ENCODE measurements at regions not wholly inside any gene's neighbourhood (a gene's known extent, or its start where the extent isn't known, plus 50 kb on each side); places are given as distances from the start of the nearest gene placed in this dataset.

- no peaks in the 10 kb centered on the region for H3K9me3 ChIP-seq (replicated peaks; ENCODE audit: insufficient read depth, low read length)
- no peaks in the 10 kb centered on the region for H3K36me3 ChIP-seq (replicated peaks; ENCODE audit: insufficient read depth, low read length)
- no peaks in the 10 kb centered on the region for H3K9me2 ChIP-seq (replicated peaks; ENCODE audit: insufficient read depth, low read length)
- no peak for TF ChIP-seq EZH2phosphoT487 (IDR thresholded peaks at IDR 0.05; ENCODE audit: low read length)
- TF ChIP-seq CTCF (IDR thresholded peaks at IDR 0.05; ENCODE audit: low read length), result no peak
- TF ChIP-seq EZH2 (optimal IDR thresholded peaks at IDR 0.05; ENCODE audit: low read depth, low read length), result no peak
- no peaks in the 10 kb centered on the region for H3K79me2 ChIP-seq (ENCODE audit: low read length)
- no peaks in the 10 kb centered on the region for H4K20me1 ChIP-seq (ENCODE audit: insufficient read depth, low read length)
- H3K4me2 ChIP-seq (ENCODE audit: low read depth, low read length), result no peak overlapping the region
- no peak overlapping the region for H3K9ac ChIP-seq (ENCODE audit: low read length)
- H2AFZ ChIP-seq (ENCODE audit: low read length), result no peak overlapping the region
- H3K4me3 ChIP-seq (ENCODE audit: low read length), result no peak overlapping the region
- no peaks in the 10 kb centered on the region for H3K4me1 ChIP-seq (ENCODE audit: low read length)
- no peaks in the 10 kb centered on the region for H3K27me3 ChIP-seq (replicated peaks; ENCODE audit: insufficient read depth, low read length)
- no peak for DNase-seq
- no peaks in the 10 kb centered on the region for H3F3A ChIP-seq (ENCODE audit: insufficient read depth, low read length)
- H3K27ac ChIP-seq (ENCODE audit: low read length), result no peak overlapping the region
These were observed 453.2 kb downstream of the MED10 start for GRCh38 chr5:5925191-5925590.

- no peak overlapping the region for H3K27ac ChIP-seq (ENCODE audit: low read length)
- DNase-seq, result no peak
- no peaks in the 10 kb centered on the region for H3K27me3 ChIP-seq (replicated peaks; ENCODE audit: insufficient read depth, low read length)
- no peaks in the 10 kb centered on the region for H3K9me2 ChIP-seq (replicated peaks; ENCODE audit: insufficient read depth, low read length)
- H3K79me2 ChIP-seq (ENCODE audit: low read length), result no peaks in the 10 kb centered on the region
- no peak for TF ChIP-seq EZH2phosphoT487 (IDR thresholded peaks at IDR 0.05; ENCODE audit: low read length)
- TF ChIP-seq CTCF (IDR thresholded peaks at IDR 0.05; ENCODE audit: low read length), result no peak
- TF ChIP-seq EZH2 (optimal IDR thresholded peaks at IDR 0.05; ENCODE audit: low read depth, low read length), result no peak
- H3K4me2 ChIP-seq (ENCODE audit: low read depth, low read length), result no peak overlapping the region
- no peaks in the 10 kb centered on the region for H3K4me1 ChIP-seq (ENCODE audit: low read length)
- no peaks in the 10 kb centered on the region for H3K9me3 ChIP-seq (replicated peaks; ENCODE audit: insufficient read depth, low read length)
- H3K4me3 ChIP-seq (ENCODE audit: low read length), result no peak overlapping the region
- H4K20me1 ChIP-seq (ENCODE audit: insufficient read depth, low read length), result no peaks in the 10 kb centered on the region
- H2AFZ ChIP-seq (ENCODE audit: low read length), result no peak overlapping the region
- H3K9ac ChIP-seq (ENCODE audit: low read length), result no peak overlapping the region
- no peaks in the 10 kb centered on the region for H3K36me3 ChIP-seq (replicated peaks; ENCODE audit: insufficient read depth, low read length)
- no peaks in the 10 kb centered on the region for H3F3A ChIP-seq (ENCODE audit: insufficient read depth, low read length)
These were observed 458.9 kb downstream of the MED10 start for GRCh38 chr5:5919411-5919810.

- Histone ChIP-seq H3K4me2 (ENCODE audit: low read depth, low read length) (no peak overlapping the region), H3F3A (ENCODE audit: insufficient read depth, low read length) (no peaks in the 10 kb centered on the region), H3K79me2 (ENCODE audit: low read length) (no peaks in the 10 kb centered on the region), H4K20me1 (ENCODE audit: insufficient read depth, low read length) (no peaks in the 10 kb centered on the region), H3K4me1 (ENCODE audit: low read length) (no peaks in the 10 kb centered on the region), H3K36me3 (replicated peaks; ENCODE audit: insufficient read depth, low read length) (no peaks in the 10 kb centered on the region), H3K9me2 (replicated peaks; ENCODE audit: insufficient read depth, low read length) (no peaks in the 10 kb centered on the region), H3K4me3 (ENCODE audit: low read length) (no peak overlapping the region), H3K27ac (ENCODE audit: low read length) (no peak overlapping the region), H3K27me3 (replicated peaks; ENCODE audit: insufficient read depth, low read length) (no peaks in the 10 kb centered on the region), H2AFZ (ENCODE audit: low read length) (no peak overlapping the region), H3K9ac (ENCODE audit: low read length) (no peak overlapping the region), H3K9me3 (replicated peaks; ENCODE audit: insufficient read depth, low read length) (no peaks in the 10 kb centered on the region)
- no peak for TF ChIP-seq EZH2phosphoT487 (IDR thresholded peaks at IDR 0.05; ENCODE audit: low read length)
- no peak for DNase-seq
These were observed 471.6 kb downstream of the MED10 start for GRCh38 chr5:5906778-5907177.

GRCh38 chr5:5905186-5905585 lies 473.2 kb downstream of the MED10 start:
- H3K79me2 ChIP-seq (ENCODE audit: low read length), result no peaks in the 10 kb centered on the region
- H3K9ac ChIP-seq (ENCODE audit: low read length), result no peak overlapping the region
- H2AFZ ChIP-seq (ENCODE audit: low read length), result no peak overlapping the region
- H3K4me1 ChIP-seq (ENCODE audit: low read length), result peaks cover 3% of the 10 kb centered on the region; the same call in 1 of the 2 replicates
- no peak for TF ChIP-seq EZH2 (optimal IDR thresholded peaks at IDR 0.05; ENCODE audit: low read depth, low read length)
- TF ChIP-seq CTCF (IDR thresholded peaks at IDR 0.05; ENCODE audit: low read length), result no peak
- no peak for TF ChIP-seq EZH2phosphoT487 (IDR thresholded peaks at IDR 0.05; ENCODE audit: low read length)
- no peaks in the 10 kb centered on the region for H3F3A ChIP-seq (ENCODE audit: insufficient read depth, low read length)
- H3K4me2 ChIP-seq (ENCODE audit: low read depth, low read length), result no peak overlapping the region
- H3K9me2 ChIP-seq (replicated peaks; ENCODE audit: insufficient read depth, low read length), result no peaks in the 10 kb centered on the region
- no peak overlapping the region for H3K27ac ChIP-seq (ENCODE audit: low read length)
- H4K20me1 ChIP-seq (ENCODE audit: insufficient read depth, low read length), result no peaks in the 10 kb centered on the region
- H3K9me3 ChIP-seq (replicated peaks; ENCODE audit: insufficient read depth, low read length), result no peaks in the 10 kb centered on the region
- H3K4me3 ChIP-seq (ENCODE audit: low read length), result no peak overlapping the region
- no peaks in the 10 kb centered on the region for H3K27me3 ChIP-seq (replicated peaks; ENCODE audit: insufficient read depth, low read length)
- no peaks in the 10 kb centered on the region for H3K36me3 ChIP-seq (replicated peaks; ENCODE audit: insufficient read depth, low read length)
- DNase-seq, result no peak

Measured in MM.1S (cell line).